ENCODE measurements at regions not wholly inside any gene's neighbourhood (a gene's known extent, or its start where the extent isn't known, plus 50 kb on each side); places are given as distances from the start of the nearest gene placed in this dataset.

GRCh38 chr6:9494864-9495263 is 920.0 kb downstream of the TFAP2A start:
- TF ChIP-seq CTCF (IDR thresholded peaks at IDR 0.05 in 8 of 11, conservative IDR thresholded peaks at IDR 0.05 in 3 of 11) = no peak
- no peak for TF ChIP-seq POLR2A (IDR thresholded peaks at IDR 0.05)

Data from spleen (tissue), 7 donors.